GM20000 (cell line): ENCODE measurements at regions not wholly inside any gene's neighbourhood (a gene's known extent, or its start where the extent isn't known, plus 50 kb on each side); places are given as distances from the start of the nearest gene placed in this dataset.

Experiments used
- DNase-seq: peaks from one replicate; pipeline ENCODE4 v3.0.0; 2012; ENCODE audit warnings: low spot score
- CTCF ChIP-seq: IDR thresholded peaks from 2 replicates; pipeline ENCODE4 v1.5.1; 2012; ENCODE audit warnings: mild to moderate bottlenecking, control low read depth; ENCODE audit errors: extremely low read depth, missing control alignments

GRCh38 chr4:144819591-144819990, 173.6 kb downstream of the HHIP start:
- DNase-seq = no peak
- no peak for TF ChIP-seq CTCF

DNA sequence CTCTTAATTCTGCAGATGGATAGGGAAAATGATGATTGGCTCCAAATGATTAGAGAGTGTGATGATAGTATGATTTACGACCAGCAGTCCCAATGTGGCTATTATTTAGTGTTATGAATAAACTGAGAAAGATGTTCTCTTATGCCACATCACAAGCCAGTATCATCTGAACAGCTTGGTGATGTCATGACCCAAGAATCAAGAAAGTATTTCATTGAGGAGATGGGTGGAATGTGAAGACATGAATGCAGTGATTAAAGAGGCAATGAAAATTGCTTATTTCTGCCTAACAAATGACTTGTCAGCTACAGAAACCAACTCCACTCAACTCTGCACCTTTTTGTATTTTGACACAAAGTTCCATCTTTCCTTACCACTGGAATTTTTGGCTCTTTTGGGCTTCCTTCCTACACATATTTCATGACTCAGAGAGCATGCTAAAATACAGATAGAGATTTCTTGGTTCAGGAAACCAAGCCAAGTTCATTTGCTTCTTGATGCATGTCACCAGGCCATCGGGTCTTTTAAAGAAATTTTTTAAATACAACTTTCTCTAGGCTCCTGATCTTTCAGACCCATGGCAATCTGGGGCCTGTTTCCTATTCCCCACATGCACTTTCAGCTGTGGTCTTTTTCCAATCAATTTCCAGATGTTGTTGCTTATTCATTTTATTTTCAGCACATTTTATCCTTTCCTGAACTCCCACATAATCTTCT, 174.2 kb downstream of the HHIP start:
- no peak for TF ChIP-seq CTCF
- DNase-seq = no peak

GRCh38 chr4:144820728-144821085, 174.8 kb downstream of the HHIP start:
- no peak for DNase-seq
- no peak for TF ChIP-seq CTCF

GRCh38 chr4:144831971-144832370, 186.0 kb downstream of the HHIP start:
- no peak for TF ChIP-seq CTCF
- no peak for DNase-seq

DNA sequence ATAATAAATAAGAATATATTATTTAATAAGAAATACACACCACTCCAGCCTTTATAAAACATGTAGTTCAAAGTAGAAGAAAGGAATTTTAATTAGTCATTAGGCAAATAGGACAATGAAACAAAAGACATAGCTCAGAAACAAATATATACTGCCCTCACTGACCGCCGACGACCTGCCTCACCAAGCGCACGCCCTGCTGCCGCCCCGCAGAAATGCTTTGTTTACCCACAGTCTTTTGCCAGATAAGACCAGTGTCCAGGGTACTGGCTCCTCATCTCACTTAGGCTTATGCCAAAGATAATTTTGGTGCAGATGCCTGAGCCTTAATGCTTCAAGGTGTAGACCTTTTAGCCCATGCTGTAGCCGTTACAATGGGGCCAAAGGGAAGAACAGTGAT, 199.5 kb downstream of the HHIP start:
- TF ChIP-seq CTCF = no peak
- no peak for DNase-seq

- no peak for DNase-seq
- no peak for TF ChIP-seq CTCF
These were observed 206.0 kb downstream of the HHIP start for GRCh38 chr4:144851948-144852347.

DNA sequence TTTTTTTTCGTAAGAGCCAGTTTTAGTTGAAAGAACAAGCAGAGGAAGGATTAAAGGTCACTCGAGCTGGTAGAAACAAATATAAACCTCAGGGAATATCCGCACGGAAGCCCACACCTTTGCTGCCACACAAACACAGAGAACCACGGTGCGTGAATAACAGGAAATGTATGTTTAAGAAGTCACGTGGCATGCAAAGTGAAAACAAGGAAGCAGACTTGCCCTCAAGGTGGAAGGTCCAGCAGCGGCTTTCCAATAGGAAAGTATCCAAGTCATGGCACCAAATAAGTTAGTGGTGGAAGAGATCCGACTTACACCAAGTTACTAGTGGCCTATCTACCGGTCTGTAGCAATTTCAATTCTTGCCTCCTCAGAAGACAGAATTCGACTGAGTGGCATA, 215.5 kb downstream of the HHIP start:
- DNase-seq = no peak

More for the DNA sequence above, 215.5 kb downstream of the HHIP start:
- no peak for TF ChIP-seq CTCF
